Colonic mucosa (tissue), 4 donors: ENCODE measurements at regions not wholly inside any gene's neighbourhood (a gene's known extent, or its start where the extent isn't known, plus 50 kb on each side); places are given as distances from the start of the nearest gene placed in this dataset.

Experiments
- DNase-seq: peaks from one replicate; pipeline ENCODE4 v3.0.0-alpha.2; 2020
- H3K27ac ChIP-seq: fragments of 200-600 bp; one replicate; pipeline ENCODE4 v1.8.0; 2021
- H3K27me3 ChIP-seq: fragments of 200-600 bp; one replicate; pipeline ENCODE4 v1.8.0; 2021
- H3K36me3 ChIP-seq: fragments of 200-600 bp; one replicate; pipeline ENCODE4 v1.8.0; 2021
- H3K4me1 ChIP-seq: fragments of 200-600 bp; one replicate; pipeline ENCODE4 v1.8.0; 2021; ENCODE audit warnings: mild to moderate bottlenecking
- H3K4me3 ChIP-seq: fragments of 200-600 bp; one replicate; pipeline ENCODE4 v1.8.0; 2021
- H3K9ac ChIP-seq, 2 donors: one replicate each; pipeline ENCODE4 v1.7.0; 2013; ENCODE audit warnings: control low read depth in 2 of 2, low read depth in 2 of 2, low read length in 2 of 2
- H3K9me3 ChIP-seq: fragments of 200-600 bp; one replicate; pipeline ENCODE4 v1.8.0; 2021
- CTCF ChIP-seq: fragments of 200-600 bp; IDR thresholded peaks from one replicate; pipeline ENCODE4 v1.8.0; 2022; ENCODE audit warnings: antibody characterized with exemption, mild to moderate bottlenecking
- intact Hi-C: fragments of 100-400 bp; cut with DNase I; formaldehyde crosslinking; loops from one replicate; pipeline ENCODE4 v1.14.1; 2022
- donor health status: healthy.
- donor health status: DM: no; HTN: no; CAD: no.
- donor health status: DM: no; HTN: no; CAD: no.

DNA sequence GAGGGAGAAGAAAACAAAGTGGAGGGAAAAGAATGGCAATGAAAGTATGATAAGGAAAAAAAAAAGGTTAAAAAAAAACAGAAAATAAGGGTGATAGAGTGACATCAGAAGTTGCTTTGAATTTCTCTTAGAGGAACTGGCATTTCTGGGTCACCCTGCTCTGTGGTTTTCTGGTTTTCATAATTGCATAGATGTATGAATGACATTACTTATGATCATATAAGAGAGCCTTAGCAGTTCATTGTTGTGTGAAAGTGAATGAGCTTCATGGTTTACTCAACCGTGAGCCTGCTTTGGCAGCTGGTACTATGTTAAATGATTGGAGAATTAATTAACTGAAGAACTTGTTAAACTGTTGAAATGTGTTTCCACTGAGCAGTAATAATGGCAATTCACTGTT is 336.4 kb upstream of the FBXO33 start:
- no peaks in the 10 kb centered on the region for H3K27me3 ChIP-seq
- no peaks in the 10 kb centered on the region for H3K4me1 ChIP-seq
- intact Hi-C loops, result no loop called here
- TF ChIP-seq CTCF, result no peak
- no peaks in the 10 kb centered on the region for H3K9me3 ChIP-seq
- H3K36me3 ChIP-seq, result no peaks in the 10 kb centered on the region
- no peak overlapping the region for H3K9ac ChIP-seq
- H3K27ac ChIP-seq, result no peak overlapping the region
- no peak overlapping the region for H3K4me3 ChIP-seq
- no peak for DNase-seq

DNA sequence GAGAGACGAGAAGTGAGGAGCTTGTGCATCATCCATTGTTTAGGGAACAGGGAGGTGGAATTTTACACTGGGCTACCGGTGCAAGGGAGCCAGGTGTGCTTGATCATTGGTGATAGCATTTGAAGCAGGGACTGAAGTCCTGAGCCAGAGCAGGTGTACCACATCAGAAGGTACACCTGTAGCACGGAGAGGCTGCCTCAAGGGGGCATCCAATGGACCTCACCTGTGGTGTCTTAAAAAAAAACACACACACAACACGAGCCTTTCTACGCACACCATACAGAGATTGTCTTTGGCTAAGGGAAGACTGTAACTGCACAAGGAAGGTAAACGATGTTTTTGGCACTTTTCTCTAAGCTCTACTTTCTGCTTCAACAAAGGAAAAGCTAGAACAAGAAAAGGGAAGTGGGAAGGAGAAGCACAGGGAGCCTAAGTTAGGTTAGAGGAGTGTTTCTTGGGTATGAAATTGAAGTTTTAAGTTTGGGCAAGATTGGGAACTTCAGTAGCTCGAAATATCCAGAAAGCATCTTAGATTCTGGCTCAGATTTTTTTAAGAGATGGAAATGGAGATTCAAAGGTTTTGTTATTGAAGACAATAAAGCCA is 334.3 kb upstream of the FBXO33 start:
- H3K4me3 ChIP-seq, result no peak overlapping the region
- no peaks in the 10 kb centered on the region for H3K27me3 ChIP-seq
- no peak overlapping the region for H3K27ac ChIP-seq
- intact Hi-C loops, result no loop called here
- no peaks in the 10 kb centered on the region for H3K9me3 ChIP-seq
- H3K4me1 ChIP-seq, result no peaks in the 10 kb centered on the region
- TF ChIP-seq CTCF, result no peak
- H3K36me3 ChIP-seq, result no peaks in the 10 kb centered on the region
- DNase-seq, result no peak
- H3K9ac ChIP-seq, result no peak overlapping the region

DNA sequence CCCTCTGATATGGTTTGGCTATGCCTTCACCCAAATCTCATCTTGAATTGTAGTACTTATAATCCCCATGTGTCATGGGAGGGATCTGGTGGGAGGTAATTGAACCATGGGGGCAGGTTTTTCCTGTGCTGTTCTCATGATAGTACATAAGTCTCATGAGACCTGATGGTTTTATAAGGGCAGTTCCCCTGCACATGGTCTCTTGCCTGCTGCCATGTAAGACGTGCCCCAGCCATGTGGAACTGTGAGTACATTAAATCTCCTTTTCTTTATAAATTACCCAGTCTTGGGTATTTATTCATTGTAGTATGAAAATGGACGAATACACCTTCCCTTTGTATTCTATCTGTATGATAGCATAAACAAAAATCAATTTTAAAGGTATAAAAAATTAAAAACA is 333.4 kb upstream of the FBXO33 start:
- Histone ChIP-seq H3K36me3 (no peaks in the 10 kb centered on the region), H3K4me3 (no peak overlapping the region), H3K9me3 (no peaks in the 10 kb centered on the region), H3K4me1 (no peaks in the 10 kb centered on the region), H3K27ac (no peak overlapping the region), H3K9ac (no peak overlapping the region), H3K27me3 (no peaks in the 10 kb centered on the region)
- TF ChIP-seq CTCF, result no peak
- intact Hi-C loops, result no loop called here
- DNase-seq, result no peak

DNA sequence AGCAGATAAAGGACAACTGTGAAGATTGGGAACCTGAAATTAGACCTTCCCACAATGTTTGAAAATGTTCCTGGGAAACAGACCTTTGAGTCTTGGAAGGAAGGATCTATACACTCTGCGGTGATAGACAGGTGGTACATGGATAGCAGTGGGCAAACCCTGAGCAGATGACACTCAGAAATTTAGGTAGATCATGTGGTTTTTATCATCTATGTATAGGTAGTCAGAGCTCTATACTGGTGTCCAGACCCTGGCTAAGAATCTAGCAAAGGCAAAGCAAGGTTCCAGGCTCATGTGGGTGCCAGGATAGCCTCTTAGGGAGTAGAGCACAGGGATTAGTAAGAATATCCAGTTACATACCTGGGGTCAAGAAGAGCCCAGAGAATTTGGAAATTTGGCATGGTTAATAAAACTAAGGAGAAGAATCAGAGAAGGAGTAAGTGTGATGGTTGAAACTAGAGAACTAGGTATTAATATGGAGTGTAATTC is 331.2 kb upstream of the FBXO33 start:
- H3K9ac ChIP-seq, result no peak overlapping the region
- DNase-seq, result no peak
- H3K9me3 ChIP-seq, result no peaks in the 10 kb centered on the region
- H3K4me3 ChIP-seq, result no peak overlapping the region
- H3K27ac ChIP-seq, result no peak overlapping the region
- no peaks in the 10 kb centered on the region for H3K27me3 ChIP-seq
- no peaks in the 10 kb centered on the region for H3K36me3 ChIP-seq
- intact Hi-C loops, result no loop called here
- TF ChIP-seq CTCF, result no peak
- H3K4me1 ChIP-seq, result no peaks in the 10 kb centered on the region

GRCh38 chr14:39762576-39763401 is 330.6 kb upstream of the FBXO33 start:
- no peaks in the 10 kb centered on the region for H3K36me3 ChIP-seq
- H3K9me3 ChIP-seq, result no peaks in the 10 kb centered on the region
- TF ChIP-seq CTCF, result no peak
- no peaks in the 10 kb centered on the region for H3K4me1 ChIP-seq
- intact Hi-C loops, result no loop called here
- H3K9ac ChIP-seq, result no peak overlapping the region
- no peak overlapping the region for H3K27ac ChIP-seq
- H3K4me3 ChIP-seq, result no peak overlapping the region
- DNase-seq, result no peak
- H3K27me3 ChIP-seq, result no peaks in the 10 kb centered on the region
